ENCODE measurements at regions not wholly inside any gene's neighbourhood (a gene's known extent, or its start where the extent isn't known, plus 50 kb on each side); places are given as distances from the start of the nearest gene placed in this dataset.

DNA sequence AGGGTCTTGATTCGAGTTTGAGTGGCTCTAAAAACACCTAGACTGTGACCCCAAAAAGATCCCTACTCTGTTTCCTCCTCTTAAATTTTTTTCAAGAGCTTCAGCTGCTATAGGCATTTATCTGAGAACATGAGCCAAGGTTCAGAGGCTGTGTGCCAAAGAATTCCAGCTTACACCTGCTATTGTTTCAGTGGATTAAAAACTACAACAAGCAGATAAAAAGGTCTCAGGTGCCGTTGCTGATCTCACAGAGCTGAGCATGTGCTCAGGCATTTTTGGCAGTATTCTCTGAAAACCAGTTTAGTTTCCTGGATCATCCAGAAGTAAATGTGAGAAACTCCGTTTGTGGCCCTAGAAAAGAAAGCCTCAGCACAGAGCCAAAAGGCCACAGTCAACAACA, 349.2 kb downstream of the DEPDC1B start:
- Mint-ChIP-seq H3K4me1 (ENCODE audit: low read depth) (no peaks in the 10 kb centered on the region), H3K27me3 (ENCODE audit: low read depth) (no peaks in the 10 kb centered on the region)

DNA sequence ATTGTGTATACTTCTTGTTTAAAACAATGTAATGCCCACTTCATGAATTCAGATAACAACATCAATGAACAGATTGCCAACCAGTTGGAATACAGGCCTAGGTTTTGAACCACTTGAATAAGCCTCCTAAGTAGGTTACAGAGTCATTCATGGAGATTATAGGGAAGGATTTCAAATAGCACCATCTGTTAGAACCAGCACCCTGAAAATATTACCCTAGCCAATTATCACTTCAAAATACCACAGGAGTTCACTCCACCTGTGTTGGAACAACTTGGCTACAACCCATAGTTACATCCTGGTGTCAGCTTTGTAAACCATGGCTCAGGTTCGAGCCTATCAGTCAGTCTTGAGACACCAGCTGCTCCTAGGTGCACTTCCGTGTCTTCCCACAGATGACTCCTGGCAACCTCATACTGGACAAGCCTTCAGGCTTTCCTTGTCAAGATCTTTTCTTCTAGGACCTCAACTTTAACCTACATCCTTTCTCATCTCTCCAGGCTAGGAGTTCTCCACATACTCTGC, 350.0 kb downstream of the DEPDC1B start:
- no peaks in the 10 kb centered on the region for H3K9me3 Mint-ChIP-seq
- no peak for ATAC-seq
- DNase-seq: no peak
- H3K36me3 Mint-ChIP-seq (ENCODE audit: insufficient read depth): no peaks in the 10 kb centered on the region
- H3K4me3 Mint-ChIP-seq: no peak overlapping the region
- no peaks in the 10 kb centered on the region for H3K4me1 Mint-ChIP-seq (ENCODE audit: low read depth)
- no peaks in the 10 kb centered on the region for H3K27me3 Mint-ChIP-seq (ENCODE audit: low read depth)

More for the DNA sequence above, 349.2 kb downstream of the DEPDC1B start:
- no peaks in the 10 kb centered on the region for H3K36me3 Mint-ChIP-seq (ENCODE audit: insufficient read depth)
- DNase-seq: no peak
- no peak for ATAC-seq
- H3K4me3 Mint-ChIP-seq: no peak overlapping the region
- no peaks in the 10 kb centered on the region for H3K9me3 Mint-ChIP-seq

DNA sequence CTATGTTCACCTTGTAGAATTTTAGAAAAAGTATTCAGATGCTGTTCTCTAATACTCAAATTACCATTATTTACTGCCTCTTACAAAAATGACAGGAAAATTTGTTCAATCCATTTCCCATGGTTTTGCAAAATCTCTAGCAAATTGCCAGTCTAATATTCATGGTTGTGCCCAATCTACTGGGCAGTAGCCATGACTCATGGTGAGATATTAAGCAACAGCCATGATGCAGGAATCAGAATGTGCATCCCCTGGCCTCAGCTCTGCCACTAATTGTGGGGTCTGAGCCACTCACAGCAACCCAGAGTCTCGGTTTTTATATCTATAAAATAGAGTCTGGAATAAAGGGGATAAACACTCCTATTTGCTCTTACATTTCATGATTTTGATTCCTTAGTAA, 353.6 kb downstream of the DEPDC1B start:
- H3K4me1 Mint-ChIP-seq (ENCODE audit: low read depth): no peaks in the 10 kb centered on the region
- H3K27me3 Mint-ChIP-seq (ENCODE audit: low read depth): no peaks in the 10 kb centered on the region
- H3K36me3 Mint-ChIP-seq (ENCODE audit: insufficient read depth): no peaks in the 10 kb centered on the region
- DNase-seq (no peak), ATAC-seq (no peak)
- no peaks in the 10 kb centered on the region for H3K9me3 Mint-ChIP-seq
- no peak overlapping the region for H3K4me3 Mint-ChIP-seq

DNA sequence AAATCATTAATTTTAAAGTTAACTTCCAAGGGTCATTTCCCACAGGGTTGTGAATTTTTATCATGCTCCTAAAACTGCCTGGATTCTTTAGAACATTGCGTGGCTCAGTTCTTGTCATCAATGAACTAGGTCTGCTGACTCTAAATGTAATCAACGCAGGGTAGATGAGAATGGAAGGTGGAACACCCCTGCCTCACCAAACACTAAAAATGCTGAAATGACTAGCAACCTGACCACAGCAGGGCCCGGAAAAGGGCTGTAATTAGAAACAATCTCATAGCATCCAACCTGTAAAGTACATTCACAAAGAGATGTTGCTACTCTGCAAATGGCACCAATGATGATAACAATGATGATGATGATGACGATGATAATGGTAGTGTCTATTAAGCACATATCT, 356.9 kb downstream of the DEPDC1B start:
- no peak for ATAC-seq
- H3K4me3 Mint-ChIP-seq: no peak overlapping the region
- no peaks in the 10 kb centered on the region for H3K36me3 Mint-ChIP-seq (ENCODE audit: insufficient read depth)
- no peaks in the 10 kb centered on the region for H3K4me1 Mint-ChIP-seq (ENCODE audit: low read depth)
- no peaks in the 10 kb centered on the region for H3K9me3 Mint-ChIP-seq
- no peak for DNase-seq
- H3K27me3 Mint-ChIP-seq (ENCODE audit: low read depth): no peaks in the 10 kb centered on the region

GRCh38 chr5:60340965-60341471, 358.9 kb downstream of the DEPDC1B start:
- no peak overlapping the region for H3K4me3 Mint-ChIP-seq
- H3K4me1 Mint-ChIP-seq (ENCODE audit: low read depth): no peaks in the 10 kb centered on the region
- ATAC-seq (no peak), DNase-seq (no peak)
- no peaks in the 10 kb centered on the region for H3K36me3 Mint-ChIP-seq (ENCODE audit: insufficient read depth)
- no peaks in the 10 kb centered on the region for H3K9me3 Mint-ChIP-seq
- H3K27me3 Mint-ChIP-seq (ENCODE audit: low read depth): no peaks in the 10 kb centered on the region

DNA sequence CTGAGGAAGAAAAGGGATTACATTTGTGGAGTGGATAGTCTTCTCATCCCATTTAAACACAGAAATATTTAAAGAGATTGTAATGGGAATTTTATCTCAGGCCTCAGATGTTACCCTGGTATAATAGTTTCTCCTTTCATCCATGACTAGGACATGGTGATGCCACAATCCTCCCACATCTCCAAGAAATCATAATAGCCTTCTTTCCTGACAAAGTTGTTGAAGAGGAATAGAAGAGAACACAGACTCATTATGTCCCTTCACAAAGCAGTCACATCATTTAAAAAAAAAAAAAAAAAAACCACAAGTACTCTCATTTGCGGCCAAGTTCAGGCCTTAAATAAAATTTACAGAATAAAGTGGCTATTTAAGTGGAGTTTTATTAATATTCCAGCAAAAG, 359.6 kb downstream of the DEPDC1B start:
- H3K9me3 Mint-ChIP-seq: no peaks in the 10 kb centered on the region

DNA sequence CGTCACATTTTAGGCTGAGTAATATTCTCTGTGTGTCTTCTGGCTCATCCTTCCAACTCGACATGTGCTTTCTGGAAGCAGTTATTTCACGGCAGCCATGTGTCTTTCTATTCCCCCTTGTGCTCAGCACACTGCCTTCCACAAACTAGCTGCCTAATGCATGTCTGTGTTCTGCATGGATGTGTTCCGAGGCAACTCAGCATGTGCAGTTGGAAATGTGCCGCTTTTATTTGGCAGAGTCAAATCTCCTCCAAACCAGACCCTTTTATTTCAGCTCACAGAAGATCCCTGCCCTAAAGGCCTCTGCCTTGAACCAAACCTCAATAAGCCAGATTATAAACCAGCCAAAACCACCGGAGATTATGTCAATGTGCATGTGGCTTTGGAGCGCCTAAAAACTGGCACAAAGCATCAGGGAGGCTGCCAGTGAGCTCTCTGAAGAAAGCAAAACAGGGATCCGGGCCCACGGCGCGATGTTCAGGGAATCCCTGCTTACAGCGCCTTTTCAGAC, 360.2 kb downstream of the DEPDC1B start:
- Mint-ChIP-seq H3K4me1 (ENCODE audit: low read depth) (no peaks in the 10 kb centered on the region), H3K4me3 (no peak overlapping the region), H3K36me3 (ENCODE audit: insufficient read depth) (no peaks in the 10 kb centered on the region), H3K9me3 (no peaks in the 10 kb centered on the region), H3K27me3 (ENCODE audit: low read depth) (no peaks in the 10 kb centered on the region)
- DNase-seq (no peak), ATAC-seq (no peak)

More for the DNA sequence above, 359.6 kb downstream of the DEPDC1B start:
- Mint-ChIP-seq H3K4me1 (ENCODE audit: low read depth) (no peaks in the 10 kb centered on the region), H3K27me3 (ENCODE audit: low read depth) (no peaks in the 10 kb centered on the region), H3K36me3 (ENCODE audit: insufficient read depth) (no peaks in the 10 kb centered on the region), H3K4me3 (no peak overlapping the region)
- ATAC-seq (no peak), DNase-seq (no peak)

DNA sequence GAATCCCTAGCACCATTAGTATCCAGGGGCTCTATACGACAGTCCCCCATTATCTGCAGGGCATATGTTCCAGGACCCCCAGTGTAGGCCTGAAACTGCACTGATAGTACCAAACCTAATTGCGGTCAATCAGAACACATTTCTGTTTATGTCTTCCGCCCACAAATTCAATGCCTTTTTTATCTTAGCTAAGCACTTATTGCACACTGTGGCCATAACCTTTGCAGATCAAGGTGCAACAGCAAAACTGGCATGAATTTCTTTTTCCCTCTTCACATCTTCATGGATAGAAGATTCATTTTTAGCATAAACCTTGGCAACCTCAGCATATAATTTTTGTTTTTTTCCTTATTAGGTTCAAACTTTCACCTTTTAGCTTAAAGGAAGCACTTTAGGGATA, 361.1 kb downstream of the DEPDC1B start:
- H3K27me3 Mint-ChIP-seq (ENCODE audit: low read depth): no peaks in the 10 kb centered on the region
- H3K36me3 Mint-ChIP-seq (ENCODE audit: insufficient read depth): no peaks in the 10 kb centered on the region
- no peaks in the 10 kb centered on the region for H3K9me3 Mint-ChIP-seq
- H3K4me1 Mint-ChIP-seq (ENCODE audit: low read depth): no peaks in the 10 kb centered on the region
- ATAC-seq (no peak), DNase-seq (no peak)
- H3K4me3 Mint-ChIP-seq: no peak overlapping the region

DNA sequence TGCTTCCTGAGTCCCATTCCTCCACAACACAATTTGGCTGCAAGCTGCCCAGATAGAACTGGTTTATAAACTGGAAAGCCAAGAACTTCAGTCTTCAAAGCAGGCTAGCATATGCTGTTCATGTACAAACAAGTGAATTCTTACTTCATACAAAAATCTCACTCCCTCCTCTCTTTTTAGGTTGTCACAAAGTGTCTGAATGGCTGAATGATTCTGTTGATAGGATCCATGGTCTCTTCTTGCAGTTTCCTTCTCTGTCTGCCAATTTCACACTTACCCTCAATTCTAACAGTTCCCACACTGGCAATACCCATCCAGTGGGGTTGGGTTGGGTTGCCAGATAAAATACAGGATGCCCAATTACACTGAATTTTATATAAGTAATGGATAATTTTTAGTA, 363.5 kb downstream of the DEPDC1B start:
- DNase-seq: no peak
- Mint-ChIP-seq H3K4me3 (no peak overlapping the region), H3K27me3 (ENCODE audit: low read depth) (no peaks in the 10 kb centered on the region), H3K36me3 (ENCODE audit: insufficient read depth) (no peaks in the 10 kb centered on the region), H3K4me1 (ENCODE audit: low read depth) (no peaks in the 10 kb centered on the region), H3K9me3 (no peaks in the 10 kb centered on the region)
- no peak for ATAC-seq

- DNase-seq (no peak), ATAC-seq (no peak)
- H3K4me3 Mint-ChIP-seq: no peak overlapping the region
- H3K4me1 Mint-ChIP-seq (ENCODE audit: low read depth): no peaks in the 10 kb centered on the region
- no peaks in the 10 kb centered on the region for H3K36me3 Mint-ChIP-seq (ENCODE audit: insufficient read depth)
- no peaks in the 10 kb centered on the region for H3K27me3 Mint-ChIP-seq (ENCODE audit: low read depth)
- H3K9me3 Mint-ChIP-seq: no peaks in the 10 kb centered on the region
Measured at GRCh38 chr5:60335913-60336312, 364.1 kb downstream of the DEPDC1B start.

DNA sequence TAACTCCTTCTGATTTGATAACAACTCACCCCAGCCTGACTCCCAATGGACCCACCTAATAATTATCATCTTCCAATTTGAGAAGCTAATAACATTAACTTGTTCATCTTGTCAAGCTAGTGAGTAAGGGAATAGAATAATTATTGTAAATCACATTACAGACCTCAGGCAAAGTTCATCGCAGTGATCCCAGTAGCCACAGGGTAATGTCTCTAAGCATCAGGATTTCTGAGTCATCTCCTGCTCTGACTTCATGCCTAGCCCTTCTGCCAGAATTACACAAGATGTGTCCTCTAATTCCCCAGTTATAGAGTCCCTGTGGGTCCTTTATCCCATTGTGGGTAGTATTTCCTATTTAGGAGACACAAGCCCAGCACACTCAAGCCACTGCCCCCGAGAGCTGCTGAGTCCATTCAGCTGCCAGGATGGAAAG, 365.7 kb downstream of the DEPDC1B start:
- DNase-seq (no peak), ATAC-seq (no peak)
- no peaks in the 10 kb centered on the region for H3K4me1 Mint-ChIP-seq (ENCODE audit: low read depth)
- H3K4me3 Mint-ChIP-seq: no peak overlapping the region
- no peaks in the 10 kb centered on the region for H3K36me3 Mint-ChIP-seq (ENCODE audit: insufficient read depth)
- no peaks in the 10 kb centered on the region for H3K9me3 Mint-ChIP-seq
- no peaks in the 10 kb centered on the region for H3K27me3 Mint-ChIP-seq (ENCODE audit: low read depth)

GRCh38 chr5:60333005-60333571, 366.9 kb downstream of the DEPDC1B start:
- ATAC-seq (no peak), DNase-seq (no peak)
- Mint-ChIP-seq H3K36me3 (ENCODE audit: insufficient read depth) (no peaks in the 10 kb centered on the region), H3K27me3 (ENCODE audit: low read depth) (no peaks in the 10 kb centered on the region), H3K4me1 (ENCODE audit: low read depth) (no peaks in the 10 kb centered on the region), H3K4me3 (no peak overlapping the region), H3K9me3 (peaks cover 4% of the 10 kb centered on the region)

DNA sequence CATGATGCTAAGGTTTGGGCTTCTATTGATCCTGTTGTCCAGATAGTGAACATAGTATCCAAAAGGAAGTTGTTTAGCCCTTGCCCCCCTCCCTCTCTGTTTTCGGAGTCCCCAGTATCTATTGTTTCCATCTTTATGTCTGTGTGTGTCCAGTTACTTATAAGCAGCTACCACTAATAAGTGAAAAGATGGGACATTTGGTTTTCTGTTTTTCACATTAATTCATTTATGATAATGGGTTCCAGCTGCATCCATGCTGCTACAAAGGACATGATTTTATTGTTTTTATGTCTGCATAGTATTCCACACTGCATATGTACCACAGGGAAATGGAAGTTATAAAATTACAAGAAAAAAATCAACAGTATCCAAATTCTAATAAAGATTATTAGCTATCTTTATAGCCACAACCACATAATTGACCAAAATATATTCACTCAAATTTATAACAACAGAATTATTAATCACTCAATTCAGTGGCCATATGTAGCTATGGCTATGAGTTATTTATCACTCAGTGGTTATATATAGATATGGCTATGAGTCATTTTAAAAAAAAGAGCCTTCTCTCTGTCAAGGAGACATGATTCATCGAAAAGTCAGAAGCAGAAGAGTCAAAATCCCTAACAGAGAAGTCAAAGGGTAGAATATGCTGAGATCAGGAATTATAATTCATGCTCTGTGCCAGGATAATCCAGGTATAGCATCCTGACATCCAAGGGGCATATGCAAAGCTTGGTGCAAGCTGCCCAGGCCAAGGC, 367.5 kb downstream of the DEPDC1B start:
- H3K4me3 Mint-ChIP-seq: no peak overlapping the region
- ATAC-seq (no peak), DNase-seq (no peak)
- no peaks in the 10 kb centered on the region for H3K4me1 Mint-ChIP-seq (ENCODE audit: low read depth)
- H3K27me3 Mint-ChIP-seq (ENCODE audit: low read depth): no peaks in the 10 kb centered on the region
- H3K36me3 Mint-ChIP-seq (ENCODE audit: insufficient read depth): no peaks in the 10 kb centered on the region
- peaks cover 4% of the 10 kb centered on the region for H3K9me3 Mint-ChIP-seq

DNA sequence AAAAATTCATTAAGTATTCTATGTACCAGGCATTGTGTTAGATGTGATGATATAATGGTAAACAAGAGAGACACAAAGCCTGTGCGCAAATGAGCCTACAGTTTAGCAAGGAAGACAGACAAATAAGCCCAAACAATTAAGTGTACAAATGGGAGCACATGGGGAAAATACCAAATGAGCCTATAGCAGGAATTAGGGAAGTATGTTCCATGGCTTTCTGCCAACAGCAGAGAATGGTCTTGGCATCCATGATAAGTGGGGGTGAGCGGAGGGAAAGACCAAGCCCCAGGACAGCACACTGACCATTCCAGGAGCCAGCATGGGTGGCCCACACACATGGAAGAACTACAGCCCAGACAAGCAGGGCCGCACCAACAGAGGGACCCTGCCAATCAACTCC, 369.7 kb downstream of the DEPDC1B start:
- DNase-seq (no peak), ATAC-seq (no peak)
- Mint-ChIP-seq H3K4me1 (ENCODE audit: low read depth) (no peaks in the 10 kb centered on the region), H3K36me3 (ENCODE audit: insufficient read depth) (no peaks in the 10 kb centered on the region), H3K27me3 (ENCODE audit: low read depth) (no peaks in the 10 kb centered on the region), H3K4me3 (no peak overlapping the region), H3K9me3 (peaks cover 4% of the 10 kb centered on the region)

DNA sequence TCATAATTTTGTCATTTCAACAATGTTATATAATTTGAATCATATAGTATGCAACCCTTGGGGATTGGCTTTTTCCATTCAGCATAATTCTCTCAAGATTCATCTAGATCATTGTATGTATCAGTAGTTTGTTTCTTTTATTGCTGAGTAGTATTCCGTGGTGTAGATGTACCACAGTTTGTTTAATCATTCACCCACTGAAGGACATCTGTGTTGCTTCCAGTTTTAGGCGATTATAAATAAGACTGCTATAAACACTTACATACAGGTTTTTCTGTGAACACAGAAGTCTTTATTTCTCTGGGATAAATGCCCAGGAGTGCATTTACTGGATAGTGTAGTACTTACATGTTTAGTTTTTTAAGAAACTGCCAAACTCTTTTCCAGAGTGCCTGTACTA, 374.1 kb downstream of the DEPDC1B start:
- no peak overlapping the region for H3K4me3 Mint-ChIP-seq
- DNase-seq (no peak), ATAC-seq (no peak)
- peaks cover 15% of the 10 kb centered on the region for H3K9me3 Mint-ChIP-seq
- no peaks in the 10 kb centered on the region for H3K36me3 Mint-ChIP-seq (ENCODE audit: insufficient read depth)
- H3K4me1 Mint-ChIP-seq (ENCODE audit: low read depth): no peaks in the 10 kb centered on the region
- no peaks in the 10 kb centered on the region for H3K27me3 Mint-ChIP-seq (ENCODE audit: low read depth)
